ENCODE measurements at regions not wholly inside any gene's neighbourhood (a gene's known extent, or its start where the extent isn't known, plus 50 kb on each side); places are given as distances from the start of the nearest gene placed in this dataset.

- TF ChIP-seq, protein P1, sequence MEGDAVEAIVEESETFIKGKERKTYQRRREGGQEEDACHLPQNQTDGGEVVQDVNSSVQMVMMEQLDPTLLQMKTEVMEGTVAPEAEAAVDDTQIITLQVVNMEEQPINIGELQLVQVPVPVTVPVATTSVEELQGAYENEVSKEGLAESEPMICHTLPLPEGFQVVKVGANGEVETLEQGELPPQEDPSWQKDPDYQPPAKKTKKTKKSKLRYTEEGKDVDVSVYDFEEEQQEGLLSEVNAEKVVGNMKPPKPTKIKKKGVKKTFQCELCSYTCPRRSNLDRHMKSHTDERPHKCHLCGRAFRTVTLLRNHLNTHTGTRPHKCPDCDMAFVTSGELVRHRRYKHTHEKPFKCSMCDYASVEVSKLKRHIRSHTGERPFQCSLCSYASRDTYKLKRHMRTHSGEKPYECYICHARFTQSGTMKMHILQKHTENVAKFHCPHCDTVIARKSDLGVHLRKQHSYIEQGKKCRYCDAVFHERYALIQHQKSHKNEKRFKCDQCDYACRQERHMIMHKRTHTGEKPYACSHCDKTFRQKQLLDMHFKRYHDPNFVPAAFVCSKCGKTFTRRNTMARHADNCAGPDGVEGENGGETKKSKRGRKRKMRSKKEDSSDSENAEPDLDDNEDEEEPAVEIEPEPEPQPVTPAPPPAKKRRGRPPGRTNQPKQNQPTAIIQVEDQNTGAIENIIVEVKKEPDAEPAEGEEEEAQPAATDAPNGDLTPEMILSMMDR (IDR thresholded peaks at IDR 0.05; ENCODE audit: insufficient read depth, low read length, severe bottlenecking): no peak
- FAIRE-seq: no peak
Measured at GRCh38 chr2:57372237-57372984, 674.2 kb upstream of the VRK2 start.

GRCh38 chr2:57373530-57373929 is 673.1 kb upstream of the VRK2 start:
- no peaks in the 10 kb centered on the region for H3K27me3 ChIP-seq (ENCODE audit: control insufficient read depth, insufficient read depth, low read length)
- no peaks in the 10 kb centered on the region for H3K36me3 ChIP-seq (ENCODE audit: control insufficient read depth, insufficient read depth, low read length)
- TF ChIP-seq, protein P1 (IDR thresholded peaks at IDR 0.05; ENCODE audit: insufficient read depth, low read length, severe bottlenecking): no peak
- FAIRE-seq (no peak), DNase-seq (ENCODE audit: low read depth) (peak; percentile 85)
- H3K4me3 ChIP-seq (ENCODE audit: low read depth, low read length): no peak overlapping the region

More at GRCh38 chr2:57372237-57372984, 674.2 kb upstream of the VRK2 start:
- Histone ChIP-seq H3K4me3 (ENCODE audit: low read depth, low read length) (no peak overlapping the region), H3K27me3 (ENCODE audit: control insufficient read depth, insufficient read depth, low read length) (no peaks in the 10 kb centered on the region), H3K36me3 (ENCODE audit: control insufficient read depth, insufficient read depth, low read length) (no peaks in the 10 kb centered on the region)
- DNase-seq (ENCODE audit: low read depth): no peak

GRCh38 chr2:57376985-57377384 is 669.6 kb upstream of the VRK2 start:
- DNase-seq (ENCODE audit: low read depth): peak; percentile 11
- H3K36me3 ChIP-seq (ENCODE audit: control insufficient read depth, insufficient read depth, low read length): no peaks in the 10 kb centered on the region
- TF ChIP-seq, protein P1 (IDR thresholded peaks at IDR 0.05; ENCODE audit: insufficient read depth, low read length, severe bottlenecking): no peak
- FAIRE-seq: no peak
- H3K27me3 ChIP-seq (ENCODE audit: control insufficient read depth, insufficient read depth, low read length): no peaks in the 10 kb centered on the region
- H3K4me3 ChIP-seq (ENCODE audit: low read depth, low read length): no peak overlapping the region

GRCh38 chr2:57386305-57386704 is 660.3 kb upstream of the VRK2 start:
- DNase-seq (ENCODE audit: low read depth): no peak
- Histone ChIP-seq H3K4me3 (ENCODE audit: low read depth, low read length) (no peak overlapping the region), H3K36me3 (ENCODE audit: control insufficient read depth, insufficient read depth, low read length) (no peaks in the 10 kb centered on the region), H3K27me3 (ENCODE audit: control insufficient read depth, insufficient read depth, low read length) (no peaks in the 10 kb centered on the region)
- TF ChIP-seq, protein P1 (IDR thresholded peaks at IDR 0.05; ENCODE audit: insufficient read depth, low read length, severe bottlenecking): no peak
- no peak for FAIRE-seq

GRCh38 chr2:57396355-57397098 is 650.1 kb upstream of the VRK2 start:
- no peaks in the 10 kb centered on the region for H3K27me3 ChIP-seq (ENCODE audit: control insufficient read depth, insufficient read depth, low read length)
- no peak overlapping the region for H3K4me3 ChIP-seq (ENCODE audit: low read depth, low read length)
- TF ChIP-seq, protein P1 (IDR thresholded peaks at IDR 0.05; ENCODE audit: insufficient read depth, low read length, severe bottlenecking): no peak
- no peaks in the 10 kb centered on the region for H3K36me3 ChIP-seq (ENCODE audit: control insufficient read depth, insufficient read depth, low read length)
- FAIRE-seq (no peak), DNase-seq (ENCODE audit: low read depth) (no peak)
